HG03442 (cell line): ENCODE measurements at regions not wholly inside any gene's neighbourhood (a gene's known extent, or its start where the extent isn't known, plus 50 kb on each side); places are given as distances from the start of the nearest gene placed in this dataset.
"Not testable (repeated sequence)": the region's sequence is repeated elsewhere in the genome, so short reads cannot be mapped to it uniquely, and the experiment has no call there.

Experiments
- ATAC-seq: cut with Tn5 transposase; IDR thresholded peaks from one replicate; pipeline ENCODE4 v1.9.1; 2021; ENCODE audit warnings: mild to moderate bottlenecking, moderate library complexity; ENCODE audit not compliant: unreplicated experiment

- ATAC-seq: no peak
Observed at GRCh38 chr2:31813016-31813415, 197.8 kb downstream of the MEMO1 start.

- ATAC-seq: peak; percentile 98
Observed at GRCh38 chr2:31812051-31812798, 198.6 kb downstream of the MEMO1 start.

GRCh38 chr2:31811482-31811881 is 199.3 kb downstream of the MEMO1 start:
- no peak for ATAC-seq

- no peak for ATAC-seq
Observed at GRCh38 chr2:31810200-31810917, 200.4 kb downstream of the MEMO1 start.

- ATAC-seq: no peak
Observed at GRCh38 chr2:31805688-31806087, 205.1 kb downstream of the MEMO1 start.

- not testable (repeated sequence) for ATAC-seq
Observed at GRCh38 chr2:31803481-31804153, 207.2 kb downstream of the MEMO1 start.

- ATAC-seq: no peak
Observed at GRCh38 chr2:31802711-31803110, 208.1 kb downstream of the MEMO1 start.

GRCh38 chr2:31799282-31799681 is 211.5 kb downstream of the MEMO1 start:
- ATAC-seq: not testable (repeated sequence)

- ATAC-seq: no peak
Observed at GRCh38 chr2:31788273-31788672, 207.5 kb upstream of the SRD5A2 start.

- ATAC-seq: no peak
Observed at GRCh38 chr2:31785876-31786275, 205.1 kb upstream of the SRD5A2 start.

GRCh38 chr2:31784868-31785267 is 204.1 kb upstream of the SRD5A2 start:
- no peak for ATAC-seq

GRCh38 chr2:31783446-31784091 is 202.8 kb upstream of the SRD5A2 start:
- ATAC-seq: not testable (repeated sequence)

GRCh38 chr2:31778153-31778552 is 197.4 kb upstream of the SRD5A2 start:
- ATAC-seq: no peak

GRCh38 chr2:31770741-31771140 is 190.0 kb upstream of the SRD5A2 start:
- ATAC-seq: no peak

- ATAC-seq: no peak
Observed at GRCh38 chr2:31765078-31765945, 184.6 kb upstream of the SRD5A2 start.

- ATAC-seq: no peak
Observed at GRCh38 chr2:31764169-31764568, 183.4 kb upstream of the SRD5A2 start.

- no peak for ATAC-seq
Observed at GRCh38 chr2:31762085-31762484, 181.3 kb upstream of the SRD5A2 start.

- not testable (repeated sequence) for ATAC-seq
Observed at GRCh38 chr2:31757351-31757750, 176.6 kb upstream of the SRD5A2 start.

- not testable (repeated sequence) for ATAC-seq
Observed at GRCh38 chr2:31748746-31749145, 168.0 kb upstream of the SRD5A2 start.

GRCh38 chr2:31748041-31748440 is 167.3 kb upstream of the SRD5A2 start:
- ATAC-seq: no peak
